GM12878 (cell line): ENCODE measurements at regions not wholly inside any gene's neighbourhood (a gene's known extent, or its start where the extent isn't known, plus 50 kb on each side); places are given as distances from the start of the nearest gene placed in this dataset.

ENCODE experiments used
- ATAC-seq: fragments of 200-7000 bp; cut with Tn5 transposase; 3 replicates; pipeline ENCODE4 v1.9.1; 2020; ENCODE audit warnings: mild to moderate bottlenecking, moderate library complexity
- BruUV-seq: library from RNA; stranded (reverse); fragments of 400-500 nt; replicated peaks from 2 replicates; lab custom pipeline; 2021; lab: Mats Ljungman, UMichigan
- CTCF ChIA-PET: fragments of 300-600 bp; sonication (Branson Sonifier 250); formaldehyde crosslinking; extraction: SDS; loops from one replicate; lab custom pipeline; 2021; ENCODE audit warnings: inconsistent platforms; lab: Yijun Ruan, JAX
- POLR2A ChIA-PET: fragments of 350-600 bp; formaldehyde crosslinking; extraction: SDS; loops from one replicate; lab custom pipeline; 2021; ENCODE audit warnings: inconsistent platforms; lab: Charles Lee
- RAD21 ChIA-PET: fragments of 300-600 bp; sonication (Branson Sonifier 250); formaldehyde crosslinking; loops from one replicate; lab custom pipeline; 2023; ENCODE audit warnings: antibody characterized with exemption; ENCODE audit not compliant: unreplicated experiment; lab: Charles Lee
- SMC1A ChIA-PET: fragments of 300-600 bp; sonication (Branson Sonifier 250); formaldehyde crosslinking; loops from one replicate; lab custom pipeline; 2023; ENCODE audit not compliant: unreplicated experiment, uncharacterized antibody; lab: Charles Lee
- DNase-seq: peaks from one replicate; pipeline ENCODE4 v3.0.0-alpha.2; 2011; ENCODE audit warnings: low read depth, low spot score
- FAIRE-seq: peaks from 3 replicates; lab custom pipeline; 2011; peaks lifted over from hg19 to GRCh38; lab: Jason Lieb, UNC
- H2AFZ ChIP-seq: 2 replicates; pipeline ENCODE4 v1.6.0; 2011; ENCODE audit warnings: low read depth, low read length, control low read depth; ENCODE audit not compliant: control insufficient read depth
- H3K27ac ChIP-seq: 2 replicates; pipeline ENCODE4 v1.5.1; 2011; ENCODE audit warnings: control low read depth; ENCODE audit not compliant: control insufficient read depth, insufficient read depth
- H3K27me3 ChIP-seq, 2 experiments: replicated peaks in 1 of 2; 2 replicates each; pipeline versions ENCODE4 v1.6.0 to v1.6.1; 2011; ENCODE audit warnings: low read length in 1 of 2; ENCODE audit not compliant: control insufficient read depth in 2 of 2, insufficient read depth in 2 of 2
- H3K36me3 ChIP-seq, 2 experiments: 2 replicates each; pipeline ENCODE4 v1.5.1; 2011; ENCODE audit warnings: low read length in 1 of 2; ENCODE audit not compliant: control insufficient read depth in 2 of 2, insufficient read depth in 2 of 2
- H3K4me1 ChIP-seq: 2 replicates; pipeline ENCODE4 v1.6.1; 2011; ENCODE audit warnings: mild to moderate bottlenecking, low read length, moderate library complexity, mixed read lengths; ENCODE audit not compliant: control insufficient read depth, insufficient read depth
- H3K4me2 ChIP-seq: 2 replicates; pipeline ENCODE4 v1.6.0; 2011; ENCODE audit warnings: control low read depth; ENCODE audit not compliant: control insufficient read depth, insufficient read depth
- H3K4me3 ChIP-seq: fragments of 200-600 bp; sonication (generic); 2 replicates; pipeline ENCODE4 v1.5.1; 2016
- H3K79me2 ChIP-seq: 2 replicates; pipeline ENCODE4 v1.6.0; 2011; ENCODE audit warnings: low read length; ENCODE audit not compliant: control insufficient read depth, insufficient read depth
- H3K9ac ChIP-seq: 2 replicates; pipeline ENCODE4 v1.8.0; 2011; ENCODE audit warnings: low read length, control low read depth, mixed read lengths; ENCODE audit not compliant: control insufficient read depth, insufficient read depth
- H3K9me3 ChIP-seq: replicated peaks from 3 replicates; pipeline ENCODE4 v1.5.1; 2011; ENCODE audit warnings: mild to moderate bottlenecking, low read length; ENCODE audit not compliant: control insufficient read depth, insufficient read depth
- H4K20me1 ChIP-seq: 2 replicates; pipeline ENCODE4 v1.6.0; 2011; ENCODE audit not compliant: control insufficient read depth, insufficient read depth
- ASH2L ChIP-seq: fragments of 300-600, 200-600 bp; sonication (generic); IDR thresholded peaks from 2 replicates; pipeline ENCODE4 v1.6.1; 2017; ENCODE audit warnings: low read depth, mild to moderate bottlenecking, borderline replicate concordance
- CHD4 ChIP-seq: fragments of 200-600 bp; sonication (generic); IDR thresholded peaks from 2 replicates; pipeline ENCODE4 v1.6.1; 2016; ENCODE audit warnings: mild to moderate bottlenecking
- EGR1 ChIP-seq, 2 experiments: IDR thresholded peaks; 1 replicate in 1 of 2; 2 replicates in 1 of 2; pipeline ENCODE4 v1.6.1; 2011 to 2012; ENCODE audit warnings: low read depth in 2 of 2, low read length in 2 of 2, borderline replicate concordance in 1 of 2, mild to moderate bottlenecking in 1 of 2, moderate library complexity in 1 of 2
- EP300 ChIP-seq, 2 experiments: fragments of 150-350 bp in 1 of 2; IDR thresholded peaks; 2 replicates each; pipeline ENCODE4 v1.6.1; 2011 to 2012; ENCODE audit warnings: low read depth in 2 of 2, low read length in 2 of 2, borderline replicate concordance in 1 of 2, improper control_type of control experiment in 1 of 2, inconsistent platforms in 1 of 2; ENCODE audit not compliant: control insufficient read depth in 1 of 2
- JUND ChIP-seq: IDR thresholded peaks from 2 replicates; pipeline ENCODE4 v1.6.1; 2012; ENCODE audit warnings: low read depth, mild to moderate bottlenecking, low read length, improper control_type of control experiment, moderate library complexity
- KLF5 ChIP-seq: fragments of 450-650 bp; IDR thresholded peaks from 2 replicates; pipeline ENCODE4 v1.6.1; 2014; ENCODE audit warnings: mild to moderate bottlenecking; ENCODE audit not compliant: partially characterized antibody
- MXI1 ChIP-seq: fragments of 150-350 bp; IDR thresholded peaks from 2 replicates; pipeline ENCODE4 v1.6.1; 2011; ENCODE audit warnings: low read depth, mild to moderate bottlenecking, inconsistent platforms, low read length, improper control_type of control experiment
- NBN ChIP-seq: fragments of 450-650 bp; IDR thresholded peaks from 2 replicates; pipeline ENCODE4 v1.6.1; 2016
- PAX5 ChIP-seq: IDR thresholded peaks from 2 replicates; pipeline ENCODE4 v1.6.1; 2011; ENCODE audit warnings: low read depth, low read length, borderline replicate concordance
- POLR2A ChIP-seq: IDR thresholded peaks from 2 replicates; pipeline ENCODE4 v1.6.1; 2011; ENCODE audit warnings: low read depth, mild to moderate bottlenecking, low read length
- RB1 ChIP-seq: fragments of 450-650 bp; formaldehyde crosslinking; IDR thresholded peaks from 2 replicates; pipeline ENCODE4 v1.6.1; 2017; ENCODE audit warnings: mild to moderate bottlenecking, borderline replicate concordance
- SMC3 ChIP-seq: IDR thresholded peaks from 2 replicates; pipeline ENCODE4 v1.6.1; 2011; ENCODE audit warnings: low read length, improper control_type of control experiment, borderline replicate concordance
- STAT1 ChIP-seq: fragments of 450-650 bp; conservative IDR thresholded peaks from 2 replicates; pipeline ENCODE4 v1.6.1; 2014; ENCODE audit warnings: antibody characterized with exemption, mild to moderate bottlenecking
- ZBED1 ChIP-seq: IDR thresholded peaks from 2 replicates; pipeline ENCODE4 v1.6.1; 2016; ENCODE audit warnings: borderline replicate concordance
- ZNF217 ChIP-seq: fragments of 450-650 bp; IDR thresholded peaks from 2 replicates; pipeline ENCODE4 v1.6.1; 2017; ENCODE audit warnings: antibody characterized with exemption, mild to moderate bottlenecking
- in situ Hi-C: fragments of 300-500 bp; cut with MboI; formaldehyde crosslinking; loops from 9 replicates; pipeline ENCODE4 v1.14.3; 2018; ENCODE audit warnings: mixed read lengths
- intact Hi-C: fragments of 100-400 bp; cut with micrococcal nuclease; formaldehyde crosslinking; loops from one replicate; pipeline ENCODE4 v1.14.2; 2022; ENCODE audit not compliant: unreplicated experiment
- TF ChIP-seq, protein P1 (sequence below): fragments of 450-650 bp; IDR thresholded peaks from 2 replicates; pipeline ENCODE4 v1.6.1; 2017; ENCODE audit warnings: low read depth, mild to moderate bottlenecking, moderate library complexity
- TF ChIP-seq, protein P2 (sequence below): fragments of 450-650 bp; IDR thresholded peaks from 2 replicates; pipeline ENCODE4 v1.6.1; 2018; ENCODE audit warnings: mild to moderate bottlenecking, low read depth, moderate library complexity; ENCODE audit not compliant: partially characterized antibody
- TF ChIP-seq, protein P3 (sequence below): fragments of 450-650 bp; conservative IDR thresholded peaks from 2 replicates; pipeline ENCODE4 v1.6.1; 2017; ENCODE audit warnings: mild to moderate bottlenecking, moderate library complexity

DNA sequence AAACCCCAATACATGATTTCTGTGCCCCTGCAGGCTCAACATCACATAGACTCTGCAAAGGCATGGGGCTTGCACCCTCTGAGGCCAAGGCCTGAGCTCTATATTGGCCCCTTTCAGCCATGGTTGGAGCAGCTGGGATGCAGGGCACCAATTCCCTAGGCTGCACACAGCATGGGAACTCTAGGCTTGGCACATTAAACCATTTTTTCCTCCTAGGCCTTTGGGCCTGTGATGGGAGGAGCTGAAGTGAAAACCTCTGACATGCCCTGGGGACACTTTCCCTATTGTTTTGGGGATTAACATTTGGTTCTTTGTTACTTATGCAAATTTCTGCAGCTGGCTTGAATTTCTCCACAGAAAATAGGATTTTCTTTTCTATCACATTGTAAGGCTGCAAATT, 1629.5 kb downstream of the OTOL1 start:
- Histone ChIP-seq H3K36me3 (no peaks in the 10 kb centered on the region), H3K9me3 (no peaks in the 10 kb centered on the region; the same call in 2 of the 3 replicates), H3K4me3 (no peak overlapping the region), H3K27ac (no peak overlapping the region), H2AFZ (no peak overlapping the region), H3K4me2 (no peak overlapping the region), H4K20me1 (no peaks in the 10 kb centered on the region), H3K27me3 (no peaks in the 10 kb centered on the region)
- POLR2A ChIA-PET = no interaction called here
- BruUV-seq = no TSS peak
- no peak for FAIRE-seq
- intact Hi-C loops (no loop called here), in situ Hi-C loops (no loop called here)
- RAD21 ChIA-PET = interaction anchor here (0.9 kb wide), 1 partner anchor 95 kb away, joined by 3 read pairs; no protein-coding TSS in a partner anchor
- no peak for TF ChIP-seq KLF5
- TF ChIP-seq ZNF217 = no peak
- TF ChIP-seq EP300 (IDR thresholded peaks at IDR 0.05; ENCODE audit: borderline replicate concordance in 1 of 2, control insufficient read depth in 1 of 2, low read depth in 2 of 2, low read length in 2 of 2) = no peak
- no peak for TF ChIP-seq SMC3
- TF ChIP-seq NBN = no peak
- no peak for TF ChIP-seq STAT1
- TF ChIP-seq PAX5 = no peak
- TF ChIP-seq POLR2A = no peak
- TF ChIP-seq ZBED1 = no peak
- TF ChIP-seq, protein P1, sequence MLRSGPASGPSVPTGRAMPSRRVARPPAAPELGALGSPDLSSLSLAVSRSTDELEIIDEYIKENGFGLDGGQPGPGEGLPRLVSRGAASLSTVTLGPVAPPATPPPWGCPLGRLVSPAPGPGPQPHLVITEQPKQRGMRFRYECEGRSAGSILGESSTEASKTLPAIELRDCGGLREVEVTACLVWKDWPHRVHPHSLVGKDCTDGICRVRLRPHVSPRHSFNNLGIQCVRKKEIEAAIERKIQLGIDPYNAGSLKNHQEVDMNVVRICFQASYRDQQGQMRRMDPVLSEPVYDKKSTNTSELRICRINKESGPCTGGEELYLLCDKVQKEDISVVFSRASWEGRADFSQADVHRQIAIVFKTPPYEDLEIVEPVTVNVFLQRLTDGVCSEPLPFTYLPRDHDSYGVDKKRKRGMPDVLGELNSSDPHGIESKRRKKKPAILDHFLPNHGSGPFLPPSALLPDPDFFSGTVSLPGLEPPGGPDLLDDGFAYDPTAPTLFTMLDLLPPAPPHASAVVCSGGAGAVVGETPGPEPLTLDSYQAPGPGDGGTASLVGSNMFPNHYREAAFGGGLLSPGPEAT = no peak
- no peak for TF ChIP-seq JUND
- TF ChIP-seq, protein P2, sequence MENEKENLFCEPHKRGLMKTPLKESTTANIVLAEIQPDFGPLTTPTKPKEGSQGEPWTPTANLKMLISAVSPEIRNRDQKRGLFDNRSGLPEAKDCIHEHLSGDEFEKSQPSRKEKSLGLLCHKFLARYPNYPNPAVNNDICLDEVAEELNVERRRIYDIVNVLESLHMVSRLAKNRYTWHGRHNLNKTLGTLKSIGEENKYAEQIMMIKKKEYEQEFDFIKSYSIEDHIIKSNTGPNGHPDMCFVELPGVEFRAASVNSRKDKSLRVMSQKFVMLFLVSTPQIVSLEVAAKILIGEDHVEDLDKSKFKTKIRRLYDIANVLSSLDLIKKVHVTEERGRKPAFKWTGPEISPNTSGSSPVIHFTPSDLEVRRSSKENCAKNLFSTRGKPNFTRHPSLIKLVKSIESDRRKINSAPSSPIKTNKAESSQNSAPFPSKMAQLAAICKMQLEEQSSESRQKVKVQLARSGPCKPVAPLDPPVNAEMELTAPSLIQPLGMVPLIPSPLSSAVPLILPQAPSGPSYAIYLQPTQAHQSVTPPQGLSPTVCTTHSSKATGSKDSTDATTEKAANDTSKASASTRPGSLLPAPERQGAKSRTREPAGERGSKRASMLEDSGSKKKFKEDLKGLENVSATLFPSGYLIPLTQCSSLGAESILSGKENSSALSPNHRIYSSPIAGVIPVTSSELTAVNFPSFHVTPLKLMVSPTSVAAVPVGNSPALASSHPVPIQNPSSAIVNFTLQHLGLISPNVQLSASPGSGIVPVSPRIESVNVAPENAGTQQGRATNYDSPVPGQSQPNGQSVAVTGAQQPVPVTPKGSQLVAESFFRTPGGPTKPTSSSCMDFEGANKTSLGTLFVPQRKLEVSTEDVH = no peak
- TF ChIP-seq CHD4 = no peak
- no peak for TF ChIP-seq MXI1
- TF ChIP-seq ASH2L = no peak
- TF ChIP-seq, protein P3, sequence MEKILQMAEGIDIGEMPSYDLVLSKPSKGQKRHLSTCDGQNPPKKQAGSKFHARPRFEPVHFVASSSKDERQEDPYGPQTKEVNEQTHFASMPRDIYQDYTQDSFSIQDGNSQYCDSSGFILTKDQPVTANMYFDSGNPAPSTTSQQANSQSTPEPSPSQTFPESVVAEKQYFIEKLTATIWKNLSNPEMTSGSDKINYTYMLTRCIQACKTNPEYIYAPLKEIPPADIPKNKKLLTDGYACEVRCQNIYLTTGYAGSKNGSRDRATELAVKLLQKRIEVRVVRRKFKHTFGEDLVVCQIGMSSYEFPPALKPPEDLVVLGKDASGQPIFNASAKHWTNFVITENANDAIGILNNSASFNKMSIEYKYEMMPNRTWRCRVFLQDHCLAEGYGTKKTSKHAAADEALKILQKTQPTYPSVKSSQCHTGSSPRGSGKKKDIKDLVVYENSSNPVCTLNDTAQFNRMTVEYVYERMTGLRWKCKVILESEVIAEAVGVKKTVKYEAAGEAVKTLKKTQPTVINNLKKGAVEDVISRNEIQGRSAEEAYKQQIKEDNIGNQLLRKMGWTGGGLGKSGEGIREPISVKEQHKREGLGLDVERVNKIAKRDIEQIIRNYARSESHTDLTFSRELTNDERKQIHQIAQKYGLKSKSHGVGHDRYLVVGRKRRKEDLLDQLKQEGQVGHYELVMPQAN = no peak
- no peak for TF ChIP-seq RB1
- TF ChIP-seq EGR1 (IDR thresholded peaks at IDR 0.05; ENCODE audit: borderline replicate concordance in 1 of 2, low read depth in 2 of 2, low read length in 2 of 2) = no peak
- TF ChIP-seq, all 136 proteins: peak for 0
- no peak overlapping the region for H3K9ac ChIP-seq
- ATAC-seq (no peak), DNase-seq (no peak)
- no peaks in the 10 kb centered on the region for H3K79me2 ChIP-seq
- ChIA-PET SMC1A (no interaction called here), CTCF (no interaction called here)
- H3K4me1 ChIP-seq = no peaks in the 10 kb centered on the region
